ENCODE measurements at regions not wholly inside any gene's neighbourhood (a gene's known extent, or its start where the extent isn't known, plus 50 kb on each side); places are given as distances from the start of the nearest gene placed in this dataset.

GRCh38 chr4:102447413-102447812 is 53.7 kb upstream of the NFKB1 start:
- no peaks in the 10 kb centered on the region for H3K79me2 ChIP-seq (ENCODE audit: control insufficient read depth in 1 of 2, insufficient read depth in 2 of 2, low read length in 2 of 2)
- H4K91ac ChIP-seq (replicated peaks; ENCODE audit: insufficient read length, low read length): no peak overlapping the region
- H3K23ac ChIP-seq (ENCODE audit: insufficient read length): no peak overlapping the region
- ChIA-PET CTCF (ENCODE audit: partially characterized antibody) (interaction anchor here (1.3 to 1.6 kb wide), 2 partner anchors 74 to 131 kb away, joined by 3 to 6 read pairs; no protein-coding TSS in a partner anchor), POLR2A (ENCODE audit: partially characterized antibody) (no interaction called here)
- H2BK5ac ChIP-seq (ENCODE audit: low read depth, low read length): no peak overlapping the region
- no peak overlapping the region for H2BK120ac ChIP-seq (replicated peaks; ENCODE audit: low read depth, low read length)
- H2AFZ ChIP-seq (ENCODE audit: low read length): no peak overlapping the region
- H3K4me3 ChIP-seq (ENCODE audit: extremely low read depth in 1 of 4, insufficient read depth in 2 of 4, low read depth in 3 of 4, low read length in 4 of 4): no peak overlapping the region
- no peak overlapping the region for H2BK15ac ChIP-seq (ENCODE audit: low read length)
- H2AK5ac ChIP-seq (ENCODE audit: low read depth, low read length): no peak overlapping the region
- H3K27ac ChIP-seq (ENCODE audit: low read depth, low read length): no peak overlapping the region
- no peaks in the 10 kb centered on the region for H3K79me1 ChIP-seq (ENCODE audit: low read depth, low read length)
- no peaks in the 10 kb centered on the region for H4K20me1 ChIP-seq (replicated peaks in 1 of 2; ENCODE audit: control insufficient read depth in 1 of 2, insufficient read depth in 2 of 2, low read length in 2 of 2)
- no peaks in the 10 kb centered on the region for H3K23me2 ChIP-seq (ENCODE audit: low read depth, low read length)
- no peak overlapping the region for H3K9ac ChIP-seq (replicated peaks in 1 of 4; ENCODE audit: extremely low read depth in 1 of 4, low read depth in 3 of 4, low read length in 3 of 4)
- no peaks in the 10 kb centered on the region for H3K4me1 ChIP-seq (replicated peaks in 1 of 4; ENCODE audit: control insufficient read depth in 3 of 4, insufficient read depth in 4 of 4, low read length in 3 of 4)
- no peak overlapping the region for H3K14ac ChIP-seq (ENCODE audit: insufficient read length)
- FAIRE-seq (no peak), DNase-seq (ENCODE audit: low read depth in 1 of 2, low spot score in 2 of 2) (no peak)
- H3K27me3 ChIP-seq (replicated peaks in 1 of 4; ENCODE audit: control insufficient read depth in 3 of 4, extremely low read depth in 1 of 4, insufficient read depth in 3 of 4, low read length in 3 of 4): no peaks in the 10 kb centered on the region
- no peak overlapping the region for H3K4ac ChIP-seq (replicated peaks; ENCODE audit: insufficient read length, low read depth, low read length)
- no peaks in the 10 kb centered on the region for H3K36me3 ChIP-seq (ENCODE audit: control insufficient read depth in 2 of 4, insufficient read depth in 4 of 4, low read length in 3 of 4)
- no peak overlapping the region for H3K18ac ChIP-seq (ENCODE audit: extremely low read depth, low read length)
- H4K8ac ChIP-seq (ENCODE audit: extremely low read depth, insufficient read depth, low read length): no peak overlapping the region
- no peak overlapping the region for H3K4me2 ChIP-seq (ENCODE audit: insufficient read depth in 1 of 2, low read depth in 2 of 2, low read length in 2 of 2)
- H3K9me3 ChIP-seq (ENCODE audit: insufficient read depth in 2 of 2, low read depth in 1 of 2, low read length in 1 of 2): no peaks in the 10 kb centered on the region
- H3K56ac ChIP-seq (replicated peaks; ENCODE audit: insufficient read length, low read depth, low read length): no peak overlapping the region
- H2BK20ac ChIP-seq (ENCODE audit: low read length): no peak overlapping the region
- no peak overlapping the region for H4K5ac ChIP-seq (ENCODE audit: insufficient read length, low read depth, low read length)
- WGBS, 2 experiments (ENCODE audit: extremely low coverage in 1 of 2, insufficient coverage in 1 of 2, insufficient read length in 1 of 2, insufficient replicate concordance in 2 of 2, low coverage in 1 of 2, low lambda C conversion rate in 2 of 2, missing lambda C conversion rate in 1 of 2): 84% methylated on average over 4 of the region's 4 CpGs; no CpG with 5 or more reads in 1 of the 2 experiments
- no peak overlapping the region for H2BK12ac ChIP-seq (ENCODE audit: low read depth, low read length)
- TF ChIP-seq SUZ12 (IDR thresholded peaks at IDR 0.05; ENCODE audit: low read length) (no peak), USF2 (IDR thresholded peaks at IDR 0.05; ENCODE audit: low read length) (no peak), POLR2AphosphoS5 (IDR thresholded peaks at IDR 0.05; ENCODE audit: low read depth, low read length) (no peak), ZNF274 (IDR thresholded peaks at IDR 0.05; ENCODE audit: borderline replicate concordance, extremely low read depth, low read length) (no peak), SP1 (IDR thresholded peaks at IDR 0.05; ENCODE audit: low read depth, low read length) (no peak), CBX5 (IDR thresholded peaks at IDR 0.05; ENCODE audit: low read depth, low read length) (no peak), EGR1 (IDR thresholded peaks at IDR 0.05; ENCODE audit: borderline replicate concordance, low read depth, low read length) (no peak), FOSL1 (IDR thresholded peaks at IDR 0.05; ENCODE audit: insufficient read depth, low read depth, low read length) (no peak), ASH2L (IDR thresholded peaks at IDR 0.05; ENCODE audit: low read length) (no peak)

Measured in H1 (cell line).